K562 (cell line): ENCODE measurements at regions not wholly inside any gene's neighbourhood (a gene's known extent, or its start where the extent isn't known, plus 50 kb on each side); places are given as distances from the start of the nearest gene placed in this dataset.

Experiments
- ATAC-seq: fragments of 200-7000 bp; cut with Tn5 transposase; 3 replicates; pipeline ENCODE4 v1.9.1; 2020; ENCODE audit warnings: moderate library complexity
- BruUV-seq: library from RNA; stranded (reverse); fragments of 400-500 nt; replicated peaks from 2 replicates; lab custom pipeline; 2021; lab: Mats Ljungman, UMichigan
- CTCF ChIA-PET: fragments of 300-600 bp; formaldehyde crosslinking; extraction: SDS; loops from one replicate; lab custom pipeline; 2021; ENCODE audit warnings: low intra/inter-chr PET ratio; lab: Yijun Ruan, JAX
- POLR2A ChIA-PET: fragments of 300-600, 350-650 bp; sonication (Branson Sonifier 250); formaldehyde crosslinking; extraction: SDS; loops from one replicate; lab custom pipeline; 2021; ENCODE audit warnings: antibody characterized with exemption, inconsistent platforms; lab: Yijun Ruan, JAX
- DNase-seq, 4 experiments: peaks; one replicate each; pipeline versions ENCODE4 v3.0.0 to v3.0.0-alpha.2; 2011 to 2018; ENCODE audit warnings: low spot score in 3 of 4, mixed read lengths in 3 of 4; ENCODE audit errors: extremely low read depth in 1 of 4
- FAIRE-seq: peaks from 2 replicates; lab custom pipeline; 2011; peaks lifted over from hg19 to GRCh38; lab: Jason Lieb, UNC
- H2AFZ ChIP-seq: 2 replicates; pipeline ENCODE4 v1.6.0; 2011; ENCODE audit warnings: low read depth, low read length, control low read depth, inconsistent platforms
- H3K27ac ChIP-seq: fragments of 200-600 bp; 3 replicates; pipeline ENCODE4 v1.8.0; 2011; ENCODE audit warnings: low read depth, mild to moderate bottlenecking, control low read depth, inconsistent platforms, low read length, moderate library complexity, mixed read lengths; ENCODE audit errors: extremely low read depth
- H3K27me3 ChIP-seq, 2 experiments: fragments of 300-600 bp in 1 of 2; 2 replicates in 1 of 2; 3 replicates in 1 of 2; pipeline versions ENCODE4 v1.6.0 to v1.8.0; 2011; ENCODE audit warnings: inconsistent platforms in 2 of 2, low read length in 2 of 2, mild to moderate bottlenecking in 1 of 2, mixed read lengths in 1 of 2, moderate library complexity in 1 of 2; ENCODE audit not compliant: control insufficient read depth in 2 of 2, insufficient read depth in 2 of 2
- H3K36me3 ChIP-seq: fragments of 300-600 bp; 3 replicates; pipeline ENCODE4 v1.8.0; 2011; ENCODE audit warnings: mild to moderate bottlenecking, low read length, inconsistent platforms; ENCODE audit not compliant: control insufficient read depth, insufficient read depth
- H3K4me1 ChIP-seq, 2 experiments: fragments of 200-600 bp in 1 of 2; replicated peaks in 1 of 2; 2 replicates in 1 of 2; 3 replicates in 1 of 2; pipeline versions ENCODE4 v1.5.1 to v1.8.0; 2011; ENCODE audit warnings: inconsistent platforms in 2 of 2, low read length in 2 of 2, mild to moderate bottlenecking in 1 of 2, mixed read lengths in 1 of 2, moderate library complexity in 1 of 2; ENCODE audit not compliant: control insufficient read depth in 2 of 2, insufficient read depth in 2 of 2
- H3K4me2 ChIP-seq: 2 replicates; pipeline ENCODE4 v1.6.1; 2011; ENCODE audit warnings: low read length, control low read depth, inconsistent platforms, mixed read lengths; ENCODE audit not compliant: insufficient read depth
- H3K4me3 ChIP-seq: fragments of 200-600 bp; sonication (generic), shearing (Covaris generic); 2 replicates; pipeline ENCODE4 v1.5.1; 2016; ENCODE audit warnings: control low read depth, inconsistent platforms
- H3K79me2 ChIP-seq: fragments of 200-600 bp; 3 replicates; pipeline ENCODE4 v1.8.0; 2011; ENCODE audit warnings: low read length, inconsistent platforms; ENCODE audit not compliant: control insufficient read depth, insufficient read depth
- H3K9ac ChIP-seq, 2 experiments: 2 replicates each; pipeline versions ENCODE4 v1.6.0 to v1.6.1; 2011; ENCODE audit warnings: low read depth in 2 of 2, low read length in 2 of 2, control low read depth in 1 of 2, inconsistent platforms in 1 of 2, mild to moderate bottlenecking in 1 of 2, mixed read lengths in 1 of 2; ENCODE audit not compliant: insufficient read depth in 1 of 2
- H3K9me1 ChIP-seq: one replicate; pipeline ENCODE4 v1.6.0; 2011; ENCODE audit warnings: inconsistent platforms, mild to moderate bottlenecking, low read length, moderate library complexity; ENCODE audit not compliant: control insufficient read depth, insufficient read depth
- H3K9me3 ChIP-seq: replicated peaks from 2 replicates; pipeline ENCODE4 v1.5.1; 2011; ENCODE audit warnings: low read depth, low read length, inconsistent platforms; ENCODE audit not compliant: control insufficient read depth, insufficient read depth
- H4K20me1 ChIP-seq: replicated peaks from 2 replicates; pipeline ENCODE4 v1.6.1; 2011; ENCODE audit warnings: low read length, inconsistent platforms, mixed read lengths; ENCODE audit not compliant: control insufficient read depth, insufficient read depth
- ARID1B ChIP-seq: fragments of 450-650 bp; IDR thresholded peaks from 2 replicates; pipeline ENCODE4 v1.6.1; 2016; ENCODE audit warnings: antibody characterized with exemption, mild to moderate bottlenecking, inconsistent platforms
- CTBP1 ChIP-seq: fragments of 450-650 bp; IDR thresholded peaks from 2 replicates; pipeline ENCODE4 v1.6.1; 2016; ENCODE audit warnings: borderline replicate concordance
- HEY1 ChIP-seq: fragments of 250-450 bp; sonication (Bioruptor Pico); IDR thresholded peaks from 2 replicates; pipeline ENCODE4 v1.5.0; 2020; ENCODE audit warnings: mild to moderate bottlenecking, moderate library complexity, borderline replicate concordance
- MAFG ChIP-seq: fragments of 450-650 bp; conservative IDR thresholded peaks from 2 replicates; pipeline ENCODE4 v1.6.1; 2016; ENCODE audit warnings: missing genetic modification characterization, missing compliant biosample characterization
- NFYB ChIP-seq: IDR thresholded peaks from 2 replicates; pipeline ENCODE4 v1.6.1; 2011; ENCODE audit warnings: mild to moderate bottlenecking, moderate library complexity; ENCODE audit not compliant: insufficient read length; ENCODE audit errors: extremely low read depth
- POLR2B ChIP-seq: fragments of 450-650 bp; IDR thresholded peaks from 2 replicates; pipeline ENCODE4 v1.6.1; 2018; ENCODE audit warnings: low read depth; ENCODE audit not compliant: partially characterized antibody
- SP2 ChIP-seq: IDR thresholded peaks from 2 replicates; pipeline ENCODE4 v1.6.1; 2011; ENCODE audit warnings: mild to moderate bottlenecking, low read depth, low read length, moderate library complexity; ENCODE audit not compliant: poor library complexity, severe bottlenecking; ENCODE audit errors: extremely low read depth
- ZC3H8 ChIP-seq: fragments of 450-650 bp; IDR thresholded peaks from 2 replicates; pipeline ENCODE4 v1.6.1; 2017
- ZFP91 ChIP-seq: sonication (generic); formaldehyde crosslinking; IDR thresholded peaks from 2 replicates; pipeline ENCODE4 v1.8.0; 2022; ENCODE audit warnings: mild to moderate bottlenecking, missing genetic modification reagents
- ZHX1 ChIP-seq: fragments of 150-350 bp; conservative IDR thresholded peaks from 2 replicates; pipeline ENCODE4 v1.6.1; 2014; ENCODE audit warnings: low read length
- WGBS: fragments of 100-300 bp; shearing (Covaris generic); methylation state at CpG from one replicate; pipeline ENCODE4 v1.1.6; 2016; ENCODE audit warnings: low coverage, mixed read lengths; ENCODE audit not compliant: insufficient coverage; ENCODE audit errors: missing lambda C conversion rate; 5-methylcytosine and 5-hydroxymethylcytosine counted together
- in situ Hi-C: fragments of 300-500 bp; cut with MboI; formaldehyde crosslinking; loops from 4 replicates; pipeline ENCODE4 v1.15.0; 2018; ENCODE audit warnings: inconsistent platforms, mixed read lengths
- intact Hi-C: fragments of 100-400 bp; cut with micrococcal nuclease; formaldehyde crosslinking; loops from 2 replicates; pipeline ENCODE4 v1.14.2; 2022
- TF ChIP-seq, protein P1 (sequence below): sonication (generic); formaldehyde crosslinking; IDR thresholded peaks from 2 replicates; pipeline ENCODE4 v1.8.0; 2022; ENCODE audit warnings: mild to moderate bottlenecking, missing genetic modification reagents

DNA sequence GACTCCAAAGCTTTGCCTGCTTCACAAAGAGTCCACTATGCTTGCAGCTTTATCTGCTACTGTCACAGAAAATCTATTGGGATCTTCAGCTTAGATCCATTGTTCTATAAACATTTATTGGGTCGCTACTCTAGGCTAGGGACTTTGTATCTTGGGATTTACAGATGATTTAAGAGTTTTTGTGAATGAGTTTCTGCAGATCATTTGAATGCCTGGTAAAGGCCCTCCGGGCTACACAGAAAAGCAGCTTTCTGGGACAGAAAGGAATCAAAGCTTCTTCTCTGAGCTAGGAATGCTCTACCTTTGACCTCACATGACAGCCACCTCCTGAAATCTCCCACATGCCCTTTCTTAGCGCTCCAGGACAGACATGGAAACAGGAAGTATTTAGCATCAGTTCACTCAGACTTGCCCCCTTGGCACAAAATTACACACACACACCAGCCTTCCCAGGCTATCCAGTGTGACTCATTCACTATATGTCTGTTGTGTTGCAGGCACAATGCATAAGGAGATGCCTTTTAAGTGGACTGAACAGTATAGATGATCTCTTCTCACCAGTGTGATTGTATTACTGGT is 492.4 kb downstream of the DACH1 start:
- H3K9ac ChIP-seq: no peak overlapping the region
- intact Hi-C loops (no loop called here), in situ Hi-C loops (no loop called here)
- no TSS peak for BruUV-seq
- H3K4me3 ChIP-seq: no peak overlapping the region
- WGBS: 0% methylated on average over 3 of the region's 3 CpGs
- H4K20me1 ChIP-seq: no peaks in the 10 kb centered on the region
- no peaks in the 10 kb centered on the region for H3K79me2 ChIP-seq
- ATAC-seq: no peak
- H3K27ac ChIP-seq: no peak overlapping the region
- H3K4me1 ChIP-seq: no peaks in the 10 kb centered on the region
- ChIA-PET CTCF (no interaction called here), POLR2A (no interaction called here)
- TF ChIP-seq SP2 (no peak), ARID1B (no peak), NFYB (no peak), ZC3H8 (no peak), POLR2B (no peak), MAFG (tag) (no peak), CTBP1 (no peak), ZHX1 (no peak), ZFP91 (CRISPR knock-in tag) (no peak), HEY1 (CRISPR knock-in tag) (no peak)
- TF ChIP-seq, protein P1, sequence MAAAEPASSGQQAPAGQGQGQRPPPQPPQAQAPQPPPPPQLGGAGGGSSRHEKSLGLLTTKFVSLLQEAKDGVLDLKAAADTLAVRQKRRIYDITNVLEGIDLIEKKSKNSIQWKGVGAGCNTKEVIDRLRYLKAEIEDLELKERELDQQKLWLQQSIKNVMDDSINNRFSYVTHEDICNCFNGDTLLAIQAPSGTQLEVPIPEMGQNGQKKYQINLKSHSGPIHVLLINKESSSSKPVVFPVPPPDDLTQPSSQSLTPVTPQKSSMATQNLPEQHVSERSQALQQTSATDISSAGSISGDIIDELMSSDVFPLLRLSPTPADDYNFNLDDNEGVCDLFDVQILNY (CRISPR knock-in tag): no peak
- FAIRE-seq: no peak
- H2AFZ ChIP-seq: no peak overlapping the region
- H3K27me3 ChIP-seq: no peaks in the 10 kb centered on the region
- no peaks in the 10 kb centered on the region for H3K9me1 ChIP-seq
- no peaks in the 10 kb centered on the region for H3K9me3 ChIP-seq
- no peaks in the 10 kb centered on the region for H3K36me3 ChIP-seq
- no peak overlapping the region for H3K4me2 ChIP-seq
- DNase-seq: no peak
